GM23248 (cell line): ENCODE measurements at regions not wholly inside any gene's neighbourhood (a gene's known extent, or its start where the extent isn't known, plus 50 kb on each side); places are given as distances from the start of the nearest gene placed in this dataset.
"Not testable (repeated sequence)": the region's sequence is repeated elsewhere in the genome, so short reads cannot be mapped to it uniquely, and the experiment has no call there.

ENCODE experiments used
- DNase-seq: peaks from one replicate; pipeline ENCODE4 v3.0.0-alpha.2; 2015
- H2AFZ ChIP-seq: fragments of 200-600 bp; sonication (generic); 2 replicates; pipeline ENCODE4 v1.6.1; 2016; ENCODE audit warnings: antibody characterized with exemption
- H3F3A ChIP-seq: fragments of 200-600 bp; sonication (generic); 2 replicates; pipeline ENCODE4 v1.6.1; 2016; ENCODE audit warnings: mild to moderate bottlenecking, antibody characterized with exemption, mixed run types; ENCODE audit not compliant: insufficient read depth
- H3K27ac ChIP-seq: fragments of 200-600 bp; sonication (generic); 2 replicates; pipeline ENCODE4 v1.5.1; 2016; ENCODE audit warnings: mild to moderate bottlenecking
- H3K27me3 ChIP-seq: fragments of 200-600 bp; sonication (generic); replicated peaks from 2 replicates; pipeline ENCODE4 v1.6.1; 2016; ENCODE audit warnings: mild to moderate bottlenecking; ENCODE audit not compliant: insufficient read depth
- H3K36me3 ChIP-seq: fragments of 200-600 bp; sonication (generic); 2 replicates; pipeline ENCODE4 v1.6.1; 2016; ENCODE audit warnings: low read depth, mild to moderate bottlenecking
- H3K4me1 ChIP-seq: fragments of 200-600 bp; sonication (generic); 2 replicates; pipeline ENCODE4 v1.6.1; 2016; ENCODE audit warnings: mild to moderate bottlenecking; ENCODE audit not compliant: insufficient read depth
- H3K4me2 ChIP-seq: fragments of 200-600 bp; sonication (generic); one replicate; pipeline ENCODE4 v1.6.1; 2016; ENCODE audit warnings: mild to moderate bottlenecking; ENCODE audit not compliant: unreplicated experiment
- H3K4me3 ChIP-seq: fragments of 200-600 bp; sonication (generic); 2 replicates; pipeline ENCODE4 v1.5.1; 2016; ENCODE audit warnings: mild to moderate bottlenecking
- H3K79me2 ChIP-seq: fragments of 200-600 bp; sonication (generic); 2 replicates; pipeline ENCODE4 v1.6.1; 2016; ENCODE audit warnings: mild to moderate bottlenecking; ENCODE audit not compliant: insufficient read depth
- H3K9ac ChIP-seq: fragments of 200-600 bp; sonication (generic); 2 replicates; pipeline ENCODE4 v1.6.1; 2016; ENCODE audit warnings: mild to moderate bottlenecking
- H3K9me2 ChIP-seq: fragments of 200-600 bp; sonication (generic); 2 replicates; pipeline ENCODE4 v1.6.1; 2016; ENCODE audit warnings: mixed run types, mild to moderate bottlenecking, moderate library complexity; ENCODE audit not compliant: insufficient read depth
- H3K9me3 ChIP-seq: fragments of 200-600 bp; sonication (generic); one replicate; pipeline ENCODE4 v1.6.1; 2017; ENCODE audit warnings: low read depth
- H4K20me1 ChIP-seq: fragments of 200-600 bp; sonication (generic); 2 replicates; pipeline ENCODE4 v1.6.0; 2016; ENCODE audit not compliant: insufficient read depth
- EZH2 ChIP-seq: fragments of 200-600 bp; sonication (generic); IDR thresholded peaks from 2 replicates; pipeline ENCODE4 v1.6.1; 2018; ENCODE audit warnings: antibody characterized with exemption, mild to moderate bottlenecking; ENCODE audit not compliant: insufficient read depth, poor library complexity, severe bottlenecking
- EZH2phosphoT487 ChIP-seq: fragments of 200-600 bp; sonication (generic); IDR thresholded peaks from 2 replicates; pipeline ENCODE4 v1.6.1; 2018; ENCODE audit warnings: antibody characterized with exemption, moderate library complexity, mild to moderate bottlenecking, low read depth; ENCODE audit not compliant: insufficient read depth
- WGBS, 2 experiments: methylation state at CpG; one replicate each; pipeline ENCODE4 v1.1.6; 2015 to 2017; ENCODE audit warnings: low lambda C conversion rate in 2 of 2, low coverage in 1 of 2; ENCODE audit errors: missing lambda C conversion rate in 2 of 2; 5-methylcytosine and 5-hydroxymethylcytosine counted together
- in situ Hi-C: fragments of 300-500 bp; cut with MboI; formaldehyde crosslinking; loops from 2 replicates; pipeline ENCODE4 v1.15.0; 2020

- H3K4me3 ChIP-seq, H3K9ac ChIP-seq, H3F3A ChIP-seq, H3K4me1 ChIP-seq, in situ Hi-C loops, H3K27me3 ChIP-seq, H3K36me3 ChIP-seq, H2AFZ ChIP-seq, H3K9me2 ChIP-seq, H3K27ac ChIP-seq, DNase-seq, H3K79me2 ChIP-seq, H3K9me3 ChIP-seq, H3K4me2 ChIP-seq, H4K20me1 ChIP-seq: not testable (repeated sequence)
- WGBS, 2 experiments = 57 to 67% methylated on average over 6 to 7 of the region's 7 CpGs
Measured at GRCh38 chr1:207196135-207196534, 92.1 kb downstream of the C4BPA start.

- H4K20me1 ChIP-seq, H2AFZ ChIP-seq, H3K9ac ChIP-seq, H3K79me2 ChIP-seq, H3K4me2 ChIP-seq, in situ Hi-C loops, H3K9me2 ChIP-seq, DNase-seq, H3K27ac ChIP-seq, H3K36me3 ChIP-seq, H3K4me3 ChIP-seq, H3F3A ChIP-seq, H3K27me3 ChIP-seq, H3K4me1 ChIP-seq, H3K9me3 ChIP-seq: not testable (repeated sequence)
- 65 to 69% methylated on average over 3 of the region's 3 CpGs for WGBS, 2 experiments
Measured at GRCh38 chr1:207201534-207201933, 97.5 kb downstream of the C4BPA start.

GRCh38 chr1:207202480-207202879 is 98.4 kb downstream of the C4BPA start:
- H3K4me1 ChIP-seq = no peaks in the 10 kb centered on the region
- H3K36me3 ChIP-seq = no peaks in the 10 kb centered on the region
- no peaks in the 10 kb centered on the region for H3K9me2 ChIP-seq
- no peak overlapping the region for H3K4me2 ChIP-seq
- TF ChIP-seq EZH2 = no peak
- TF ChIP-seq EZH2phosphoT487 = no peak
- WGBS, 2 experiments = 30 to 40% methylated on average over 3 of the region's 3 CpGs
- no peaks in the 10 kb centered on the region for H3K9me3 ChIP-seq
- in situ Hi-C loops = no loop called here
- no peak for DNase-seq
- no peaks in the 10 kb centered on the region for H3F3A ChIP-seq
- H4K20me1 ChIP-seq = no peaks in the 10 kb centered on the region
- no peaks in the 10 kb centered on the region for H3K27me3 ChIP-seq
- H3K79me2 ChIP-seq = no peaks in the 10 kb centered on the region
- no peak overlapping the region for H3K9ac ChIP-seq
- no peak overlapping the region for H2AFZ ChIP-seq
- no peak overlapping the region for H3K4me3 ChIP-seq
- H3K27ac ChIP-seq = no peak overlapping the region

- in situ Hi-C loops = no loop called here
- H4K20me1 ChIP-seq = no peaks in the 10 kb centered on the region
- H3K9me3 ChIP-seq = no peaks in the 10 kb centered on the region
- WGBS, 2 experiments = 17 to 47% methylated on average over 1 of the region's 1 CpG
- H3K9me2 ChIP-seq = no peaks in the 10 kb centered on the region
- no peak overlapping the region for H2AFZ ChIP-seq
- no peak for TF ChIP-seq EZH2
- TF ChIP-seq EZH2phosphoT487 = no peak
- no peak overlapping the region for H3K4me2 ChIP-seq
- H3K9ac ChIP-seq = no peak overlapping the region
- no peaks in the 10 kb centered on the region for H3F3A ChIP-seq
- no peaks in the 10 kb centered on the region for H3K27me3 ChIP-seq
- H3K27ac ChIP-seq = no peak overlapping the region
- no peak for DNase-seq
- H3K36me3 ChIP-seq = no peaks in the 10 kb centered on the region
- no peaks in the 10 kb centered on the region for H3K4me1 ChIP-seq
- H3K4me3 ChIP-seq = no peak overlapping the region
- no peaks in the 10 kb centered on the region for H3K79me2 ChIP-seq
Measured at GRCh38 chr1:207203541-207203940, 99.5 kb downstream of the C4BPA start.

- 24 to 30% methylated on average over 2 of the region's 2 CpGs for WGBS, 2 experiments
- no peak overlapping the region for H3K4me2 ChIP-seq
- TF ChIP-seq EZH2phosphoT487 = no peak
- TF ChIP-seq EZH2 = no peak
Measured at GRCh38 chr1:207205614-207206061, 101.6 kb downstream of the C4BPA start.

GRCh38 chr1:207208691-207209090 is 104.7 kb downstream of the C4BPA start:
- H3K9me3 ChIP-seq, in situ Hi-C loops, H3K27me3 ChIP-seq, H3K9ac ChIP-seq, H4K20me1 ChIP-seq, H3K4me2 ChIP-seq, H3K79me2 ChIP-seq, H3K4me1 ChIP-seq, H3K27ac ChIP-seq, H3F3A ChIP-seq, DNase-seq, H3K9me2 ChIP-seq, H3K36me3 ChIP-seq, H2AFZ ChIP-seq, H3K4me3 ChIP-seq: not testable (repeated sequence)
- WGBS, 2 experiments = 31 to 33% methylated on average over 2 of the region's 2 CpGs

More at GRCh38 chr1:207205614-207206061, 101.6 kb downstream of the C4BPA start:
- no peaks in the 10 kb centered on the region for H3K36me3 ChIP-seq
- H2AFZ ChIP-seq = no peak overlapping the region
- DNase-seq = no peak
- H3K4me1 ChIP-seq = no peaks in the 10 kb centered on the region
- no peak overlapping the region for H3K4me3 ChIP-seq
- H4K20me1 ChIP-seq = no peaks in the 10 kb centered on the region
- no peaks in the 10 kb centered on the region for H3K9me2 ChIP-seq
- in situ Hi-C loops = no loop called here
- no peak overlapping the region for H3K27ac ChIP-seq
- H3F3A ChIP-seq = no peaks in the 10 kb centered on the region
- H3K79me2 ChIP-seq = no peaks in the 10 kb centered on the region
- no peaks in the 10 kb centered on the region for H3K27me3 ChIP-seq
- no peaks in the 10 kb centered on the region for H3K9me3 ChIP-seq
- no peak overlapping the region for H3K9ac ChIP-seq
